ENCODE measurements at regions not wholly inside any gene's neighbourhood (a gene's known extent, or its start where the extent isn't known, plus 50 kb on each side); places are given as distances from the start of the nearest gene placed in this dataset.

GRCh38 chr6:156534594-156534993, 242.6 kb upstream of the ARID1B start:
- Histone ChIP-seq H3K27ac (ENCODE audit: low read length) (no peak overlapping the region), H3K4me3 (ENCODE audit: low read length) (no peak overlapping the region), H3K9ac (ENCODE audit: low read length) (no peak overlapping the region), H3K4me1 (ENCODE audit: control insufficient read depth, low read depth, low read length) (peaks cover 7% of the 10 kb centered on the region), H3K36me3 (ENCODE audit: control insufficient read depth, low read depth, low read length) (no peaks in the 10 kb centered on the region), H3K27me3 (ENCODE audit: control insufficient read depth, insufficient read depth, low read length) (no peaks in the 10 kb centered on the region), H3K9me3 (ENCODE audit: control insufficient read depth, low read depth, low read length) (no peaks in the 10 kb centered on the region)

GRCh38 chr6:156533872-156534524, 243.2 kb upstream of the ARID1B start:
- Histone ChIP-seq H3K36me3 (ENCODE audit: control insufficient read depth, low read depth, low read length) (no peaks in the 10 kb centered on the region), H3K27me3 (ENCODE audit: control insufficient read depth, insufficient read depth, low read length) (no peaks in the 10 kb centered on the region), H3K27ac (ENCODE audit: low read length) (no peak overlapping the region), H3K4me3 (ENCODE audit: low read length) (no peak overlapping the region), H3K9me3 (ENCODE audit: control insufficient read depth, low read depth, low read length) (no peaks in the 10 kb centered on the region), H3K4me1 (ENCODE audit: control insufficient read depth, low read depth, low read length) (peaks cover 5% of the 10 kb centered on the region), H3K9ac (ENCODE audit: low read length) (no peak overlapping the region)

- Histone ChIP-seq H3K4me1 (ENCODE audit: control insufficient read depth, low read depth, low read length) (no peaks in the 10 kb centered on the region), H3K27ac (ENCODE audit: low read length) (no peak overlapping the region), H3K9ac (ENCODE audit: low read length) (no peak overlapping the region), H3K36me3 (ENCODE audit: control insufficient read depth, low read depth, low read length) (no peaks in the 10 kb centered on the region), H3K9me3 (ENCODE audit: control insufficient read depth, low read depth, low read length) (no peaks in the 10 kb centered on the region), H3K27me3 (ENCODE audit: control insufficient read depth, insufficient read depth, low read length) (no peaks in the 10 kb centered on the region), H3K4me3 (ENCODE audit: low read length) (no peak overlapping the region)
These were observed 251.1 kb upstream of the ARID1B start for GRCh38 chr6:156526081-156526480.

- no peak overlapping the region for H3K27ac ChIP-seq (ENCODE audit: low read length)
These were observed 251.6 kb upstream of the ARID1B start for GRCh38 chr6:156525541-156525940.

GRCh38 chr6:156519940-156520339, 257.2 kb upstream of the ARID1B start:
- Histone ChIP-seq H3K9me3 (ENCODE audit: control insufficient read depth, low read depth, low read length) (peaks cover 6% of the 10 kb centered on the region), H3K4me1 (ENCODE audit: control insufficient read depth, low read depth, low read length) (no peaks in the 10 kb centered on the region), H3K27ac (ENCODE audit: low read length) (no peak overlapping the region), H3K36me3 (ENCODE audit: control insufficient read depth, low read depth, low read length) (no peaks in the 10 kb centered on the region), H3K9ac (ENCODE audit: low read length) (no peak overlapping the region), H3K27me3 (ENCODE audit: control insufficient read depth, insufficient read depth, low read length) (no peaks in the 10 kb centered on the region), H3K4me3 (ENCODE audit: low read length) (no peak overlapping the region)

More at GRCh38 chr6:156525541-156525940, 251.6 kb upstream of the ARID1B start:
- Histone ChIP-seq H3K4me3 (ENCODE audit: low read length) (no peak overlapping the region), H3K27me3 (ENCODE audit: control insufficient read depth, insufficient read depth, low read length) (no peaks in the 10 kb centered on the region), H3K36me3 (ENCODE audit: control insufficient read depth, low read depth, low read length) (no peaks in the 10 kb centered on the region), H3K4me1 (ENCODE audit: control insufficient read depth, low read depth, low read length) (no peaks in the 10 kb centered on the region), H3K9ac (ENCODE audit: low read length) (no peak overlapping the region), H3K9me3 (ENCODE audit: control insufficient read depth, low read depth, low read length) (peaks cover 2% of the 10 kb centered on the region)

- H3K4me3 ChIP-seq (ENCODE audit: low read length) = no peak overlapping the region
- H3K36me3 ChIP-seq (ENCODE audit: control insufficient read depth, low read depth, low read length) = no peaks in the 10 kb centered on the region
- H3K9me3 ChIP-seq (ENCODE audit: control insufficient read depth, low read depth, low read length) = peaks cover 6% of the 10 kb centered on the region
- H3K27me3 ChIP-seq (ENCODE audit: control insufficient read depth, insufficient read depth, low read length) = no peaks in the 10 kb centered on the region
- no peaks in the 10 kb centered on the region for H3K4me1 ChIP-seq (ENCODE audit: control insufficient read depth, low read depth, low read length)
- no peak overlapping the region for H3K27ac ChIP-seq (ENCODE audit: low read length)
- no peak overlapping the region for H3K9ac ChIP-seq (ENCODE audit: low read length)
These were observed 260.1 kb upstream of the ARID1B start for GRCh38 chr6:156517088-156517487.

- no peaks in the 10 kb centered on the region for H3K36me3 ChIP-seq (ENCODE audit: control insufficient read depth, low read depth, low read length)
- H3K4me1 ChIP-seq (ENCODE audit: control insufficient read depth, low read depth, low read length) = no peaks in the 10 kb centered on the region
- no peaks in the 10 kb centered on the region for H3K27me3 ChIP-seq (ENCODE audit: control insufficient read depth, insufficient read depth, low read length)
- H3K4me3 ChIP-seq (ENCODE audit: low read length) = no peak overlapping the region
- no peak overlapping the region for H3K27ac ChIP-seq (ENCODE audit: low read length)
- H3K9me3 ChIP-seq (ENCODE audit: control insufficient read depth, low read depth, low read length) = peaks cover 2% of the 10 kb centered on the region
- H3K9ac ChIP-seq (ENCODE audit: low read length) = no peak overlapping the region
These were observed 261.9 kb upstream of the ARID1B start for GRCh38 chr6:156515242-156515641.

- H3K9me3 ChIP-seq (ENCODE audit: control insufficient read depth, low read depth, low read length) = no peaks in the 10 kb centered on the region
- H3K27me3 ChIP-seq (ENCODE audit: control insufficient read depth, insufficient read depth, low read length) = no peaks in the 10 kb centered on the region
- no peaks in the 10 kb centered on the region for H3K4me1 ChIP-seq (ENCODE audit: control insufficient read depth, low read depth, low read length)
- H3K4me3 ChIP-seq (ENCODE audit: low read length) = no peak overlapping the region
- H3K9ac ChIP-seq (ENCODE audit: low read length) = no peak overlapping the region
- H3K27ac ChIP-seq (ENCODE audit: low read length) = no peak overlapping the region
- no peaks in the 10 kb centered on the region for H3K36me3 ChIP-seq (ENCODE audit: control insufficient read depth, low read depth, low read length)
These were observed 263.7 kb upstream of the ARID1B start for GRCh38 chr6:156513504-156513903.

- Histone ChIP-seq H3K27ac (ENCODE audit: low read length) (no peak overlapping the region), H3K4me3 (ENCODE audit: low read length) (no peak overlapping the region), H3K4me1 (ENCODE audit: control insufficient read depth, low read depth, low read length) (no peaks in the 10 kb centered on the region), H3K36me3 (ENCODE audit: control insufficient read depth, low read depth, low read length) (no peaks in the 10 kb centered on the region), H3K27me3 (ENCODE audit: control insufficient read depth, insufficient read depth, low read length) (no peaks in the 10 kb centered on the region), H3K9me3 (ENCODE audit: control insufficient read depth, low read depth, low read length) (no peaks in the 10 kb centered on the region), H3K9ac (ENCODE audit: low read length) (no peak overlapping the region)
These were observed 265.6 kb upstream of the ARID1B start for GRCh38 chr6:156511570-156511969.

- H3K9ac ChIP-seq (ENCODE audit: low read length) = no peak overlapping the region
- no peaks in the 10 kb centered on the region for H3K4me1 ChIP-seq (ENCODE audit: control insufficient read depth, low read depth, low read length)
- H3K27ac ChIP-seq (ENCODE audit: low read length) = no peak overlapping the region
- no peaks in the 10 kb centered on the region for H3K36me3 ChIP-seq (ENCODE audit: control insufficient read depth, low read depth, low read length)
- H3K27me3 ChIP-seq (ENCODE audit: control insufficient read depth, insufficient read depth, low read length) = no peaks in the 10 kb centered on the region
- no peak overlapping the region for H3K4me3 ChIP-seq (ENCODE audit: low read length)
- no peaks in the 10 kb centered on the region for H3K9me3 ChIP-seq (ENCODE audit: control insufficient read depth, low read depth, low read length)
These were observed 266.1 kb upstream of the ARID1B start for GRCh38 chr6:156511051-156511450.

- no peaks in the 10 kb centered on the region for H3K9me3 ChIP-seq (ENCODE audit: control insufficient read depth, low read depth, low read length)
- no peaks in the 10 kb centered on the region for H3K27me3 ChIP-seq (ENCODE audit: control insufficient read depth, insufficient read depth, low read length)
- H3K36me3 ChIP-seq (ENCODE audit: control insufficient read depth, low read depth, low read length) = no peaks in the 10 kb centered on the region
- no peak overlapping the region for H3K4me3 ChIP-seq (ENCODE audit: low read length)
- no peak overlapping the region for H3K27ac ChIP-seq (ENCODE audit: low read length)
- no peak overlapping the region for H3K9ac ChIP-seq (ENCODE audit: low read length)
- H3K4me1 ChIP-seq (ENCODE audit: control insufficient read depth, low read depth, low read length) = no peaks in the 10 kb centered on the region
These were observed 266.9 kb upstream of the ARID1B start for GRCh38 chr6:156510242-156510641.

GRCh38 chr6:156509496-156509895, 267.7 kb upstream of the ARID1B start:
- Histone ChIP-seq H3K27ac (ENCODE audit: low read length) (no peak overlapping the region), H3K4me3 (ENCODE audit: low read length) (no peak overlapping the region), H3K36me3 (ENCODE audit: control insufficient read depth, low read depth, low read length) (no peaks in the 10 kb centered on the region), H3K27me3 (ENCODE audit: control insufficient read depth, insufficient read depth, low read length) (no peaks in the 10 kb centered on the region), H3K9me3 (ENCODE audit: control insufficient read depth, low read depth, low read length) (no peaks in the 10 kb centered on the region), H3K9ac (ENCODE audit: low read length) (no peak overlapping the region), H3K4me1 (ENCODE audit: control insufficient read depth, low read depth, low read length) (no peaks in the 10 kb centered on the region)

Data from iPS-18a (cell line).